ENCODE measurements at regions not wholly inside any gene's neighbourhood (a gene's known extent, or its start where the extent isn't known, plus 50 kb on each side); places are given as distances from the start of the nearest gene placed in this dataset.

DNA sequence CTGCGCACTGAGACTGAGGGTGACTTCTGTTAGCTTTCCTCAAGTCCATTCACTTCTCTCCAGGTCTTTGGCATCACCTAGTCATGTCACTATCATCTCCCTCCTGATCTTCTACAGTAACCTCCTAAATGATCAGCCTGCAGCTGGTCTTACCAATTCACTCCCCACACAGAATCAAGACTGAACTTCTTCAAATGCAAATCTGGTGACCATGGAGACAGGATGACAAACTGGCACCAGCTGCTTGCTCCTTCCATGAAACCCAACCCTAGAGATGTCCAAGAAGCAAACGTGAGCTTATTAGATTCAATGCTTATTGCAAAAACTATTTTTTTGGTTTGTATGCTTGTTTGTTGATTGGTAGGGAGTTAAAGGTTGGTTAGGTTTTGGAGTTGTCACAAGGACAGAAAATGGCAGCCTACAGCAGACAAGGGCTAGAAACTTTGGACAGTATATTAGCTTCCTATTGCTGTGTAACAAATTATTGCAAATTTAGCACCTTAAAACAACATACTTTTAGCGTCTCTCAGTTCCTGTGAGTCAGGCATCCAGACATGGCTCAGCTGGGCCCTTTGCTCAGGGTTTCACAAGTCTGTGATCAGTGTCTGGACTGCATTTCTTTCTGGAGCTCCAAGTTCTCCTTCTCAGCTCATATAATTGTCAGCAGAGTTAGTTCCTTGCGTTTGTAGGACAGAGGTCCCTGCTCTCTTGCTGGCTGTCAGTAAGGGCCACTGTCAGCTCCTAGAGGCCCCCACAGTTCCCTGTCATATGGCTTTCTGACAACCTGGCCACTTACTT is 53.3 kb upstream of the GJA8 start:
- TF ChIP-seq ISL1 (CRISPR knock-in tag; IDR thresholded peaks at IDR 0.05) (no peak), ZNF8 (CRISPR knock-in tag; IDR thresholded peaks at IDR 0.05) (no peak), ZFP3 (CRISPR knock-in tag; IDR thresholded peaks at IDR 0.05) (no peak), RARB (CRISPR knock-in tag; IDR thresholded peaks at IDR 0.05) (no peak), ZNF70 (CRISPR knock-in tag; IDR thresholded peaks at IDR 0.05) (no peak), ARNTL (CRISPR knock-in tag; IDR thresholded peaks at IDR 0.05; ENCODE audit: borderline replicate concordance, low read depth) (no peak), ZFP30 (CRISPR knock-in tag; IDR thresholded peaks at IDR 0.05) (no peak), TCF4 (CRISPR knock-in tag; IDR thresholded peaks at IDR 0.05; ENCODE audit: borderline replicate concordance) (no peak), ESRRG (CRISPR knock-in tag; IDR thresholded peaks at IDR 0.05) (no peak), BACH2 (CRISPR knock-in tag; IDR thresholded peaks at IDR 0.05; ENCODE audit: borderline replicate concordance) (no peak), GLIS3 (CRISPR knock-in tag; IDR thresholded peaks at IDR 0.05) (no peak), OSR1 (CRISPR knock-in tag; IDR thresholded peaks at IDR 0.05) (no peak), POU6F1 (CRISPR knock-in tag; IDR thresholded peaks at IDR 0.05; ENCODE audit: borderline replicate concordance, low read depth) (no peak)
- TF ChIP-seq, protein P1, sequence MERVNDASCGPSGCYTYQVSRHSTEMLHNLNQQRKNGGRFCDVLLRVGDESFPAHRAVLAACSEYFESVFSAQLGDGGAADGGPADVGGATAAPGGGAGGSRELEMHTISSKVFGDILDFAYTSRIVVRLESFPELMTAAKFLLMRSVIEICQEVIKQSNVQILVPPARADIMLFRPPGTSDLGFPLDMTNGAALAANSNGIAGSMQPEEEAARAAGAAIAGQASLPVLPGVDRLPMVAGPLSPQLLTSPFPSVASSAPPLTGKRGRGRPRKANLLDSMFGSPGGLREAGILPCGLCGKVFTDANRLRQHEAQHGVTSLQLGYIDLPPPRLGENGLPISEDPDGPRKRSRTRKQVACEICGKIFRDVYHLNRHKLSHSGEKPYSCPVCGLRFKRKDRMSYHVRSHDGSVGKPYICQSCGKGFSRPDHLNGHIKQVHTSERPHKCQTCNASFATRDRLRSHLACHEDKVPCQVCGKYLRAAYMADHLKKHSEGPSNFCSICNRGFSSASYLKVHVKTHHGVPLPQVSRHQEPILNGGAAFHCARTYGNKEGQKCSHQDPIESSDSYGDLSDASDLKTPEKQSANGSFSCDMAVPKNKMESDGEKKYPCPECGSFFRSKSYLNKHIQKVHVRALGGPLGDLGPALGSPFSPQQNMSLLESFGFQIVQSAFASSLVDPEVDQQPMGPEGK (CRISPR knock-in tag; IDR thresholded peaks at IDR 0.05; ENCODE audit: borderline replicate concordance) = no peak
